Liver (tissue), 8 donors: ENCODE measurements at regions not wholly inside any gene's neighbourhood (a gene's known extent, or its start where the extent isn't known, plus 50 kb on each side); places are given as distances from the start of the nearest gene placed in this dataset.

Experiments
- DNase-seq: peaks from one replicate; pipeline ENCODE4 v3.0.0-alpha.2; 2017; ENCODE audit warnings: low spot score
- H3K27ac ChIP-seq, 2 donors: one replicate each; pipeline ENCODE4 v1.7.0; 2013; ENCODE audit warnings: inconsistent platforms in 2 of 2, low read length in 2 of 2, control low read depth in 1 of 2, low read depth in 1 of 2, mild to moderate bottlenecking in 1 of 2
- H3K27me3 ChIP-seq, 4 donors: one replicate each; pipeline versions ENCODE4 v1.6.1 to v1.7.0; 2013; ENCODE audit warnings: low read length in 3 of 4, inconsistent platforms in 1 of 4, mild to moderate bottlenecking in 1 of 4, moderate library complexity in 1 of 4; ENCODE audit not compliant: control insufficient read depth in 4 of 4, insufficient read depth in 4 of 4
- H3K36me3 ChIP-seq, 4 donors: one replicate each; pipeline versions ENCODE4 v1.6.1 to v1.7.0; 2013; ENCODE audit warnings: low read length in 3 of 4, mild to moderate bottlenecking in 3 of 4, low read depth in 1 of 4, moderate library complexity in 1 of 4; ENCODE audit not compliant: control insufficient read depth in 4 of 4, insufficient read depth in 3 of 4
- H3K4me1 ChIP-seq, 4 donors: one replicate each; pipeline versions ENCODE4 v1.6.1 to v1.7.0; 2013; ENCODE audit warnings: low read length in 3 of 4, mild to moderate bottlenecking in 3 of 4, moderate library complexity in 1 of 4; ENCODE audit not compliant: control insufficient read depth in 4 of 4, insufficient read depth in 4 of 4
- H3K4me3 ChIP-seq, 3 donors: one replicate each; pipeline versions ENCODE4 v1.6.1 to v1.7.0; 2013; ENCODE audit warnings: low read length in 3 of 3, control low read depth in 1 of 3, low read depth in 1 of 3, mild to moderate bottlenecking in 1 of 3
- H3K9ac ChIP-seq, 2 donors: one replicate each; pipeline ENCODE4 v1.7.0; 2013; ENCODE audit warnings: low read length in 2 of 2, mild to moderate bottlenecking in 2 of 2, moderate library complexity in 2 of 2, control low read depth in 1 of 2, low read depth in 1 of 2
- H3K9me3 ChIP-seq, 4 donors: one replicate each; pipeline versions ENCODE4 v1.6.1 to v1.7.0; 2013; ENCODE audit warnings: low read length in 3 of 4; ENCODE audit not compliant: control insufficient read depth in 4 of 4
- ATF3 ChIP-seq: IDR thresholded peaks from 2 replicates; pipeline ENCODE4 v1.6.1; 2016; ENCODE audit warnings: antibody characterized with exemption
- EGR1 ChIP-seq, 2 donors: IDR thresholded peaks; 2 replicates each; pipeline ENCODE4 v1.6.1; 2016 to 2018; ENCODE audit warnings: antibody characterized with exemption in 2 of 2, low read depth in 2 of 2
- FOXA1 ChIP-seq: IDR thresholded peaks from 2 replicates; pipeline ENCODE4 v1.6.1; 2016; ENCODE audit warnings: antibody characterized with exemption
- FOXA2 ChIP-seq: IDR thresholded peaks from 2 replicates; pipeline ENCODE4 v1.6.1; 2016; ENCODE audit warnings: antibody characterized with exemption
- GABPA ChIP-seq, 2 donors: IDR thresholded peaks in 1 of 2; conservative IDR thresholded peaks in 1 of 2; 2 replicates each; pipeline ENCODE4 v1.6.1; 2016; ENCODE audit warnings: antibody characterized with exemption in 2 of 2, mild to moderate bottlenecking in 1 of 2, moderate library complexity in 1 of 2
- HNF4A ChIP-seq, 2 donors: conservative IDR thresholded peaks; 2 replicates each; pipeline ENCODE4 v1.6.1; 2016; ENCODE audit warnings: antibody characterized with exemption in 2 of 2, mild to moderate bottlenecking in 2 of 2
- HNF4G ChIP-seq: IDR thresholded peaks from 2 replicates; pipeline ENCODE4 v1.6.1; 2016; ENCODE audit warnings: antibody characterized with exemption
- JUND ChIP-seq, 2 donors: IDR thresholded peaks; 2 replicates each; pipeline ENCODE4 v1.6.1; 2016; ENCODE audit warnings: antibody characterized with exemption in 2 of 2
- MAX ChIP-seq: IDR thresholded peaks from 2 replicates; pipeline ENCODE4 v1.6.1; 2016; ENCODE audit warnings: antibody characterized with exemption
- NR2F2 ChIP-seq: IDR thresholded peaks from 2 replicates; pipeline ENCODE4 v1.6.1; 2016; ENCODE audit warnings: antibody characterized with exemption
- RAD21 ChIP-seq, 2 donors: IDR thresholded peaks; 2 replicates each; pipeline ENCODE4 v1.6.1; 2016; ENCODE audit warnings: antibody characterized with exemption in 2 of 2, mild to moderate bottlenecking in 2 of 2
- RXRA ChIP-seq, 2 donors: IDR thresholded peaks; 2 replicates each; pipeline ENCODE4 v1.6.1; 2017 to 2018; ENCODE audit warnings: antibody characterized with exemption in 2 of 2, mild to moderate bottlenecking in 1 of 2
- SP1 ChIP-seq: IDR thresholded peaks from 2 replicates; pipeline ENCODE4 v1.6.1; 2018; ENCODE audit warnings: antibody characterized with exemption, mild to moderate bottlenecking
- TAF1 ChIP-seq: conservative IDR thresholded peaks from 2 replicates; pipeline ENCODE4 v1.6.1; 2016; ENCODE audit warnings: antibody characterized with exemption, mild to moderate bottlenecking
- YY1 ChIP-seq: IDR thresholded peaks from 2 replicates; pipeline ENCODE4 v1.6.1; 2016; ENCODE audit warnings: antibody characterized with exemption, mild to moderate bottlenecking
- ZBTB33 ChIP-seq: IDR thresholded peaks from 2 replicates; pipeline ENCODE4 v1.6.1; 2016; ENCODE audit warnings: antibody characterized with exemption
- WGBS: extraction: QIAGEN DNeasy Blood & Tissue Kit; methylation state at CpG from one replicate; pipeline ENCODE4 v1.1.7; 2013; 5-methylcytosine and 5-hydroxymethylcytosine counted together
- TF ChIP-seq, protein P1 (sequence below): IDR thresholded peaks from 2 replicates; pipeline ENCODE4 v1.6.1; 2016; ENCODE audit warnings: antibody characterized with exemption, mild to moderate bottlenecking
- TF ChIP-seq, protein P2 (sequence below): fragments of 150-350 bp; IDR thresholded peaks from 2 replicates; pipeline ENCODE4 v1.5.1; 2017; ENCODE audit warnings: improper control_type of control experiment, low read depth, low read length; ENCODE audit not compliant: missing input control
- donor health status: healthy.
- donor health status: healthy.
- donor health status: healthy.
- donor health status: healthy.
- donor health status: healthy.

GRCh38 chr7:27315066-27315465, 72.5 kb downstream of the EVX1 start:
- H3K9me3 ChIP-seq, result peaks cover 0 to 6% (median 1%) of the 10 kb centered on the region in 4 donors
- no peaks in the 10 kb centered on the region for H3K36me3 ChIP-seq
- TF ChIP-seq ATF3 (no peak), MAX (no peak), FOXA1 (no peak), RAD21 (IDR thresholded peaks at IDR 0.05) (no peak), RXRA (IDR thresholded peaks at IDR 0.05) (no peak), SP1 (no peak), EGR1 (IDR thresholded peaks at IDR 0.05; ENCODE audit: low read depth in 2 of 2) (no peak), TAF1 (no peak), FOXA2 (no peak), HNF4A (conservative IDR thresholded peaks at IDR 0.05) (no peak), GABPA (IDR thresholded peaks at IDR 0.05 in 1 of 2, conservative IDR thresholded peaks at IDR 0.05 in 1 of 2) (no peak), HNF4G (no peak), NR2F2 (no peak), YY1 (no peak)
- TF ChIP-seq, protein P1, sequence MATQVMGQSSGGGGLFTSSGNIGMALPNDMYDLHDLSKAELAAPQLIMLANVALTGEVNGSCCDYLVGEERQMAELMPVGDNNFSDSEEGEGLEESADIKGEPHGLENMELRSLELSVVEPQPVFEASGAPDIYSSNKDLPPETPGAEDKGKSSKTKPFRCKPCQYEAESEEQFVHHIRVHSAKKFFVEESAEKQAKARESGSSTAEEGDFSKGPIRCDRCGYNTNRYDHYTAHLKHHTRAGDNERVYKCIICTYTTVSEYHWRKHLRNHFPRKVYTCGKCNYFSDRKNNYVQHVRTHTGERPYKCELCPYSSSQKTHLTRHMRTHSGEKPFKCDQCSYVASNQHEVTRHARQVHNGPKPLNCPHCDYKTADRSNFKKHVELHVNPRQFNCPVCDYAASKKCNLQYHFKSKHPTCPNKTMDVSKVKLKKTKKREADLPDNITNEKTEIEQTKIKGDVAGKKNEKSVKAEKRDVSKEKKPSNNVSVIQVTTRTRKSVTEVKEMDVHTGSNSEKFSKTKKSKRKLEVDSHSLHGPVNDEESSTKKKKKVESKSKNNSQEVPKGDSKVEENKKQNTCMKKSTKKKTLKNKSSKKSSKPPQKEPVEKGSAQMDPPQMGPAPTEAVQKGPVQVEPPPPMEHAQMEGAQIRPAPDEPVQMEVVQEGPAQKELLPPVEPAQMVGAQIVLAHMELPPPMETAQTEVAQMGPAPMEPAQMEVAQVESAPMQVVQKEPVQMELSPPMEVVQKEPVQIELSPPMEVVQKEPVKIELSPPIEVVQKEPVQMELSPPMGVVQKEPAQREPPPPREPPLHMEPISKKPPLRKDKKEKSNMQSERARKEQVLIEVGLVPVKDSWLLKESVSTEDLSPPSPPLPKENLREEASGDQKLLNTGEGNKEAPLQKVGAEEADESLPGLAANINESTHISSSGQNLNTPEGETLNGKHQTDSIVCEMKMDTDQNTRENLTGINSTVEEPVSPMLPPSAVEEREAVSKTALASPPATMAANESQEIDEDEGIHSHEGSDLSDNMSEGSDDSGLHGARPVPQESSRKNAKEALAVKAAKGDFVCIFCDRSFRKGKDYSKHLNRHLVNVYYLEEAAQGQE, result no peak
- TF ChIP-seq, protein P2, sequence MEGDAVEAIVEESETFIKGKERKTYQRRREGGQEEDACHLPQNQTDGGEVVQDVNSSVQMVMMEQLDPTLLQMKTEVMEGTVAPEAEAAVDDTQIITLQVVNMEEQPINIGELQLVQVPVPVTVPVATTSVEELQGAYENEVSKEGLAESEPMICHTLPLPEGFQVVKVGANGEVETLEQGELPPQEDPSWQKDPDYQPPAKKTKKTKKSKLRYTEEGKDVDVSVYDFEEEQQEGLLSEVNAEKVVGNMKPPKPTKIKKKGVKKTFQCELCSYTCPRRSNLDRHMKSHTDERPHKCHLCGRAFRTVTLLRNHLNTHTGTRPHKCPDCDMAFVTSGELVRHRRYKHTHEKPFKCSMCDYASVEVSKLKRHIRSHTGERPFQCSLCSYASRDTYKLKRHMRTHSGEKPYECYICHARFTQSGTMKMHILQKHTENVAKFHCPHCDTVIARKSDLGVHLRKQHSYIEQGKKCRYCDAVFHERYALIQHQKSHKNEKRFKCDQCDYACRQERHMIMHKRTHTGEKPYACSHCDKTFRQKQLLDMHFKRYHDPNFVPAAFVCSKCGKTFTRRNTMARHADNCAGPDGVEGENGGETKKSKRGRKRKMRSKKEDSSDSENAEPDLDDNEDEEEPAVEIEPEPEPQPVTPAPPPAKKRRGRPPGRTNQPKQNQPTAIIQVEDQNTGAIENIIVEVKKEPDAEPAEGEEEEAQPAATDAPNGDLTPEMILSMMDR, result no peak
- 81% methylated on average over 5 of the region's 5 CpGs for WGBS
- no peak overlapping the region for H3K27ac ChIP-seq
- H3K27me3 ChIP-seq, result peaks cover 0 to 4% (median 0%) of the 10 kb centered on the region in 4 donors
- no peaks in the 10 kb centered on the region for H3K4me1 ChIP-seq
- no peak for DNase-seq
- H3K4me3 ChIP-seq, result no peak overlapping the region
- H3K9ac ChIP-seq, result no peak overlapping the region

- Histone ChIP-seq H3K36me3 (no peaks in the 10 kb centered on the region), H3K4me3 (no peak overlapping the region), H3K27ac (no peak overlapping the region), H3K9me3 (peaks cover 0 to 6% (median 1%) of the 10 kb centered on the region in 4 donors), H3K9ac (no peak overlapping the region), H3K27me3 (peaks cover 0 to 4% (median 0%) of the 10 kb centered on the region in 4 donors), H3K4me1 (no peaks in the 10 kb centered on the region)
- 79% methylated on average over 3 of the region's 3 CpGs for WGBS
- no peak for DNase-seq
- no peak for TF ChIP-seq JUND (IDR thresholded peaks at IDR 0.05)
- no peak for TF ChIP-seq FOXA1
- TF ChIP-seq, protein P1, result no peak
- no peak for TF ChIP-seq GABPA (IDR thresholded peaks at IDR 0.05 in 1 of 2, conservative IDR thresholded peaks at IDR 0.05 in 1 of 2)
- no peak for TF ChIP-seq YY1
- TF ChIP-seq TAF1, result no peak
- TF ChIP-seq RAD21 (IDR thresholded peaks at IDR 0.05), result no peak
- no peak for TF ChIP-seq FOXA2
- no peak for TF ChIP-seq RXRA (IDR thresholded peaks at IDR 0.05)
- no peak for TF ChIP-seq ATF3
- TF ChIP-seq, protein P2, result no peak
- no peak for TF ChIP-seq ZBTB33
- no peak for TF ChIP-seq EGR1 (IDR thresholded peaks at IDR 0.05; ENCODE audit: low read depth in 2 of 2)
Measured at GRCh38 chr7:27316311-27316710, 73.7 kb downstream of the EVX1 start.
